Stimulated activated CD4-positive, alpha-beta T cell treated with anti-CD3 and anti-CD28 coated beads, TNF-alpha, amount 100 ng/mL, for 24 hours (primary cell): ENCODE measurements at regions not wholly inside any gene's neighbourhood (a gene's known extent, or its start where the extent isn't known, plus 50 kb on each side); places are given as distances from the start of the nearest gene placed in this dataset.
A peak's percentile ranks its signal among the peaks of the same experiment; 100 is the strongest.

Source experiments
- DNase-seq, 3 experiments: peaks; one replicate each; pipeline ENCODE4 v3.0.0-alpha.2; 2020; ENCODE audit warnings: low read depth in 3 of 3

DNA sequence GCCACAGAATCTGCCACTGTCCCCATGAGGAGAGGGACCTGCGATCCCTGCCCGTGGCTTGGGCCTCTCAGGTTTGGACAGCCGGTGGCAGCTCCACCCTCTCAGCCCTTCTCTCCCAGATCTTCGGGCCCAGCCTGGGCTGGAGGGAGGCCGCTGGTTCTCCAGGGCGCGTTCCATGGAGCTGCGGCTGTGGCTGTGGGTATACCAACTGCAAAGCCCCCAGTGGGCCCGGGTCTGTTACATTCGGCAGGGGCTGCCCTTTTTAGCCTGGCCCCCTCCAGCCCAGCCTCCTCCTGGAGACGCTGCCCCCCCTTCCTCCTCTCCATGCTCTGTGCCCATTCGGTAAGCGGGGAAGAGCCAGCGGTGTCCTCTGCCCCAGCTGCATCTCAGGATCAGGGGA lies 64.7 kb upstream of the ZNF469 start:
- no peak for DNase-seq

DNA sequence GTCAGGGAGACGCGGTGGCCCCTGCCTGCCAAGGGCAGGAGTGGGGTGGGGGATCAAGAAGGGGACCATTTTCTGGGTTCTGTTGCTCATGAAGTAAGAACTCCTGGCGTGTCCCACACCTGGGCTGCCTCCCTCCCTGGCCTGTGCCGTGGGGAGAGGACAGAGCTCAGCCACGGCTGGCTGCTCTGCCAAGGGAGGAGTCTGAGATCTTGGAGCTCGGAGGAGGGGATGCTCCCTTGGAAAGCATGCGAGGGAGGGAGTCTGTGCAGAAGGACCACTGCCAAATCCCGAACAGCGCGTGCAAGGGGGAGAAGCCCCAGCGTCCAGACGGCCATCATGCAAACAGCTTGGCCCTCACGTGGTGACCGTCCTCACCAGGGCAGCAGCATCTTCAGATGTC lies 64.2 kb upstream of the ZNF469 start:
- DNase-seq, result no peak

DNA sequence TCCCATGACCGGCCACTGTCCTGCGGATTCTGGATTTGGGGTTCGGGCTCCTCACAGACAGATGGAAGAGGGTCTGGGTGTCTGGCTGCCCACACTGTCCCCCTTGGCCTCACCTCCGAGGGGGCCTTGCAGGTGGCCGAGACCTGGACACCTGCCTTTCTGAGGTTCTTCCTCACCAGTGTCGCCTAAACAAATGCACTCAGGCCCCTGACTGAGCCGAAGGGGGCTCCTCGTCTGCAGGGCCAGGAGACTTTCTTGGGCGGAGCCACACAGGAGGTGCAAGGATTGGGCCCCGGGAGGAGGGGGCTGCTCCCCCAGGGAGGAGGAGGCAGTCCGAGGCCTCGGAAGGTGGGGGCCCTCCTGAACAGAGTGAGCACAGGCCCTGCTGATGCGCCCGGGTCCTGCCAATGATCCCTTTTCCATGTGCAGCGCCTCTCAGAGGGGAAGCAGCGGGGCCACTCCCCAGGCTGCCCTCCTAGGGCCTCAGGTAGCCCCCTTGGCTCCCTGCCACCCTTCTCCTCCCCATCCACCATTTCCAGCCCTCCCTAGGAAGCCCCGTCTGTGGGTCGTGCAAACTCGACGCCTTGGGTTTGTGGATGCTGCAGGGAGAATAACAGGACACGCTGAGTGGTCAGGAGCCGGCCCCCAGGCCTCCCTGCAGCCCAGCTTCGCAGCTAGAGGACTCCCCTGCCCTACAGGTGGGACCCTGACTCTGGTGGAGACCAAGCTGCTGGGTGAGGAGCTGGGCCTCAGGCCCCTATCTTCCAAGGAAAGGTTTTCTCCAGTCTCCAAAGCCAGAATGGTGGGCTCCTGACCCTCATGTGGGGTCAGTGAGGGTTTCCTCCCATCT lies 63.4 kb upstream of the ZNF469 start:
- no peak for DNase-seq

DNA sequence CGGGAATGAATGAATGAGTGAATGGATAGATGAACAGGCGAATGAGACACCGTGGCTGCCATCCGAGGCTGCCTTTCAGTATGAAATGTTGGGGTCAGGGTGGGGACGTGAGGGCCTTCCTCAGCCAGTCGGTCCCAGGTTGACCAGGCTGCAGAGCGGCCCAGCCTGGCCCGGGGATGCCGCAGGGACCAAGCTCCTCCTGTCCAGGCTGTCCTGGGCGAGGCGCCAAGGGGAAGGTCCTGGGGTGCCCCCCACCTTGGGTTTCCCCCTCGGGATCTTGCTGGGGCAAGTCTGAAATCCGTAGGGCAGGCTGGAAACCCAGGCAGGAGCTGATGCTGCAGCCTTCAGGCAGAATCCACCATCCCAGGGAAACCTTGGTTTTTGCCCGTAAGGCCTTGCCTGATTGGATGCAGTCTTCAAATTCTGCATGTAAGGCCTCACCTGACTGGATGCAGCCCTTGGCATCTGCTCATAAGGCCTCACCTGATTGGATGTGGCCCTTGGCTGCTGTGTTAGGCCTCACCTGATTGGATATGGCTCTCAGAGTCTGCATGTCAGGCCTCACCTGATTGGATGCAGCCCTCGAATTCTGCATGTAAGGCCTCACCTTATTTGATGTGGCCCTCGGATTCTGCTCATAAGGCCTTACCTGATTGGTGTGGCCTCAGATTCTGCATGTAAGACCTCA lies 61.7 kb upstream of the ZNF469 start:
- DNase-seq, result peak in 1 of 3 experiments; percentile 17

DNA sequence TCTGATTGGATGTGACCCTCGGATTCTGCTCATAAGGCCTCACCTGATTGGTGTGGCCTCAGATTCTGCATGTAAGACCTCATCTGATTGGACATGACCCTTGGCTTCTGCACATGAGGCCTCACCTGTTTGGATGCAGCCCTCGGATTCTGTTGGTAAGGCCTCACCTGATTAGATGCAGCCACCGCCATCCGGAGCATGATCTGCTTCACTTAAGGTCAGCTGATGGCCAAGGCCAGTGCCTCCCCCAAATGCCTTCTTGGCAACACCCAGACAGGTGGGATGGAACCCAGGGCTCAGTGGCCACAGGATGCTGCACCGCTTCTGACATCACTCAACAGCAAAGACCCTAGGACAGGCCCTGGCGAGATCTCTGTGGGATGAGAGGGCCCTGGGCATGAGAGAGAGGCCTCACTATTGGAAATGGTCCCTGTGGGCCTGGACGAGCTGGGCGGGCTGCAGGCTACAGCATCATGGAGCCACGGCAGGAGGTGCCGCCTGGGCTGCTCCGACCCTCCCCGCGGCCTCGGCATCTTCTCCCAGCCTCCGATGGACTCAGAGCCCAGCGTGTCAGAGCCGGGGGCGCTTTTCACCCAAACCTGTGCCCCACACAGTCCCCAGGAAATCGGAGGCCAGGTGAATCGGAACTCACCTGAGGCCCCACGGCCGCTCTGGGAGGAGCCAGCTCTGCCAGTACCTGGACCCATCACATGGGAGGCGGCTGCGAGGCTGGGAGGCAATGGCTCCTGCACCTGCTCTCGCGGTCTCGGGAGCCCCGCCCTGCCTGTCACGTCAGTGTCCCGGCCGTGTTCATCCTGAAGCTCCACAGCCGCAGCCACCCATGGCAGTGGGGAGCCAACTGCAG lies 60.9 kb upstream of the ZNF469 start:
- DNase-seq, result no peak

DNA sequence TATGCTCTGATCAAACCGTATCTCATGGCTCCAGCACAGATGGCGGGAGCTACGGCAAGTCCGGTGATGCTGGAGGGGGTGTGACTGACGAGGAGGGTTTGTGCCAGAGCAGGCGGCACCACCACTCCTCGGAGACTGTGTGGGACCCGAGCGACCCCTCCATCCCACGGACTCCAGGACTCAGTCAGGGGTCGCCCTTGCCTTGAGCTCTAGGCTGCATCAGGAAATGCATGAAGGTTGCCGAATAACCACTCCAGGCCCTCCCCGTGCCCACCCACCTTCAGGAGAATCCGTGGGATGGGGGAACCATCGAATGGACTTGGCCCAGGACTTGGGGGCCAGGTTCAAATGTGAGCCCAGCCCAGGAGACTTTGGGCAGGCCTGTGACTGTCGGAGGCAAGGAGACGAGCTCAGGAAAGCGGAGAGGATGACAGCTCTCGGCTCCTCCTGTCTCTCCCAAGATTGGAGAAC lies 60.2 kb upstream of the ZNF469 start:
- no peak for DNase-seq

DNA sequence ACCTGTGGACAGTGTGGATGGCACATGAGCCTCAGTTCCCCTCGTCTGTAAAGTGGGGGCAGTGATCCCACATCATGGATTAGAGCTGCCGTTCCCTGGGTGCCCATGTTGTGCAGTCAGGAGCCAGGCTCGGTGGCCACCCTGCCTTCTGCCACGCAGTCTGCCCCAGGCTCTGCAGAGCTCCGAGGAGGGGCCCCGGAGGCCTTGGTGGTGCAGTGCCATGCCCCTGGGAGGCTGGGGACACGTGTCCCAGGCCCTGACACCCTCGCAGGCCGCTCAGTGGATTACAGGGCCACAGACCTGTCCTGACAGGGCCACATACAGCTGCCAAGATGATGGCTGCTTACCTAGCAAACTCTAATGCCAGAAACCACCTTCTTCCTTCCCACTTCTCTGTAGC lies 59.7 kb upstream of the ZNF469 start:
- DNase-seq, result no peak

DNA sequence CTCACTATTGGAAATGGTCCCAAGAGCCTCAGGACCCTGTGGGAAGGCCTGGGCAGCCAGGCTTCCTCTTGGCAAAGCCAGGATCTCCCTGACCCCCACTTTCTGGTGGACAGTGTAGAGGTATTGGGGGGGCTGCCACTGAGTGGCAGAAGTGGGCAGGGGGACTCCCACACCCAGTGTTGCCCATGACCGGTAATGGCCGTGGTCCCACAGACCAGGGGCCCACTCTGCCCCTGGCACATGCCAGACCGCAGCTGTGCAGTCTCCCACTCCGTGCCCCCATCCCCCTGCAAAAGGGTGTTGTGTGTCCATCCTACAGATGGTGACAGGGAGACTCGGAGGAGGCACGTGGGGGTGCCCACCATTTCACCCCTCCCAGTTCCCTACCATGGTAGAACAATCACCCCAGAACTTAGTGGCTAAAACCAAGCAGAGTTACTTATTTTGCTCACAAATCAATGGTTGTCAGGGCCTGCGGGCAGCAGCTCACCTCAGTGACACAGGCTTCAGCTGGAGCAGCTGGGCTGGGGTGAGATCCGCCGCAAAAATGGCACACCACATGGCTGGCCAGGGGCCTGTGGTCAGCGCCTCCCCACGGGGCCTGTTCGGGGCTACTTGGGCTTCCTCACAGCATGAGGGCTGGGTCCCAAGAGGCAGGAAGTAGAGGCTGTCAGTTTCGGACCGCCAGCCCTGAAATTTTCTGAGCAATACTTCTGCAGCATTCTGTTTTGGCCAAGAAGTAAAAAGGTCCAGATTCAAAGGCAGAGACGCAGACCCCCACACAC lies 59.0 kb upstream of the ZNF469 start:
- no peak for DNase-seq

DNA sequence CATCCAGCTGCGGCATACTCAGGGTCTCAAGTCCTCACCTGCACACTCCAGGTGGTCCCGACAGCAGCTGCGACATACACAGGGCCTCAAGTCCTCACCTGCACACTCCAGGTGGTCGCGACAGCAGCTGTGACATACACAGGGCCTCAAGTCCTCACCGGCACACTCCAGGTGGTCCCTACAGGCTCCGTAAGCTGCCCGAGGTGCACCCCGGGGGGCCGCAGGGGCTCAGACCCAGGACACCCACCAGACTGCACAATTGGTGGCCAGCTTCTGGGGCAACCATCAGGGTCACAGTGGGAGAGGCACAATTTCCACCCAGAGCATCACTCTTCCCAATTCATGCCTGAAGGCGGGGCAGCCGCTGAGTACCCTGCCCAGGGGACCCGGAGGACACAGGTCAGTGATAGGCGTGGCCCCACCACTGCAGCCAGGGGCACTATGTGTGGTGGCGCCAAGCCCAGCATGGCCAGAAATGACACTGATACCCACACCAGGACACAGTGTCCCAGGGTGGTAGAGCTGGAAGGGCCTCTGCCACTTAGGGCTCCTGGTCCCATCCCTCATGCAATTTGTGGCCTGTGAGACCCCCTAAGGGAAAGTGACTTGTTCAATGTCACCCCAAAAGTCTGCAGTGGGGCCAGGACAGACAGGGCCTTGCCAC lies 57.5 kb upstream of the ZNF469 start:
- no peak for DNase-seq

DNA sequence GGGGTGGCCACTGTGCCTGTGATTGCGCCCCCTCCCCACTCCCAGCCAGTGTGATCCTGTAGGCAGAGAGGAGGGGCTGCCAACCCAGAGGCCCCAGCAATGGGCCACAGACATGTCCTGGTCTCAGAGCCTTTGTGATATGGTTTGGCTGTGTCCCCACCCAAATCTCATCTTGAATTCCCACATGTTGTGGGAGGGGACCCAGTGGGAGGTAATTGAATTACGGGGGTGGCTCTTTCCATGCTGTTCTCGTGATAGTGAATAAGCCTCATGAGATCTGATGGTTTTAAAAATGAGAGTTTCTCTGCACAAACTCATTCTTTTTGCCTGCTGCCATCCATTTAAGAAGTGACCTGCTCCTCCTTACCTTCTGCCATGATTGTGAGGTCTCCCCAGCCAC lies 56.8 kb upstream of the ZNF469 start:
- no peak for DNase-seq

DNA sequence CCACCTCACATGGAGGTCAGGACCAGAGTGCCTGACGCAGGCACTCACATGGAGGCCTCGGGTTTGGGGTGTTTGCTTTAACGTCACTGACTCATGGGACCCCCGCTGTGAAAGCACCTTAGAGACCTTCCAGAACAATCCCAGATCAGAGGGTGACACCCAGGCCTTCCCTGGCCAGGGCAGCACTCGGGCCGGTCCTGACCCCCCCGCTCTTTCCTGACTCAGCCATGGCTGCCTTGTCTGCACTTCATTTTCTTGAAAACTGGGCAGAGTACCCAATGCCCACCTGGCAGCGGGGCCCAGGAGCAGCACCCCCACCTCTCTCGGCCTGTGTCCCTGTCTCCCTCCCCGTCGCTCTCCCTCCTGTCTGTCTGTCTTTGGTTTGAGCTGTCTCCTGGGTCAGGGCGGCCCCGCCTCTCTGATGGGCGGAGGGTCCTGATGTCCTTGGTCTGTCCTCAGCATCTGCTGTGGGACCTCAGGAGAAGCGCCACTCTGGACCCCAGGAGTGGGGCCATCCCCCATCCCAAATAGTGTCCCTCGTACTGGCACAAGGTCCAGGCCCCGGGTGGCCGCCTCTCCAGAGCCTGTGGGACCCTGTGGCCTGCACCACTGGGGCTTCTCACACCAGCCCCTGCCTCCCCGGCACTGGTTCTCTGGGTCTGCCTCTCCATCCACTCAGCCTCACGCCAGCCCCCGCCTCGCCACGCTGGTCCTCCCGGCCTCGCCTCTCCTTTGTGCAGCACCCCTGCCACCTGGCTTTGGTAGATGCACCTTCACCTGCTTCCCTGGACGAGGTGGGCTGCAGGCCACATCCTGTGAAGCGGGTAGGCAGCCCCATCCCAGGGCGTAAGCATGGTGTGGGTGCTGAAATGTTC lies 55.9 kb upstream of the ZNF469 start:
- no peak for DNase-seq

DNA sequence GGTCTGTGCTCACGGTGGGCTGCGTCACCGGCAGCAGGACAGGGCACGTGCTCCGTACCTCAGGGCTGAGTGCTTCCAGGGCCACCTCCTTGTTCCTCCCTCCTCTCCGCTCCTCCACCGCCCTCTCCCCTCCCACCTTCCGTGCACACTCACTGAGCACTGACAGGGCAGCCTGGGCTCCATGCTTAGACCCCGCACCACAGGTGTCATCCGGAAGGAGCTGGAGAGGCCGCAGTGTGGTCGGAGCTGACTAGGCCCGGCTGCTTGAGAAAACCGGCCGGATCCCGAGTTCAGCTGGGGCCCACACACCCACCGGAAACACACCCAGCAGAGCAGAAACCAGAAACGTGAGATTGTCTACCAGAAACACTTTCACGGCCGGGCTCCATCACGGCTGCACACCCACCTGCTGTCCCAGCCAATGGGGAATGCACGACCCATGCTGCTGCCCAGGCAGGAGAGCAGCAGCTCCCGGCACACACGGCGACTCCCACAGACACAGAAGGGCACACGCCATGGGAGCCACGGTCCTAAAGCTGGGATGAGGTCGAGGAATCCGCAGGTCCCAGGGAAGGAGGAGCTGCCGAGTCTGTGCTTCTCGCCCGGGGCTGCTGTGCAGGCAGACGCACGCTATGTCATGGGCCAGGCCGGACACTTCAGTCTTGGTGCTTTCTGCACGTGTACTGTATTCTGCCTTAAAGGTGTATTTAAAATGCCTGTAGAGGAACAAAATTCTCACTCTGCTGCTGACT lies 55.0 kb upstream of the ZNF469 start:
- no peak for DNase-seq

DNA sequence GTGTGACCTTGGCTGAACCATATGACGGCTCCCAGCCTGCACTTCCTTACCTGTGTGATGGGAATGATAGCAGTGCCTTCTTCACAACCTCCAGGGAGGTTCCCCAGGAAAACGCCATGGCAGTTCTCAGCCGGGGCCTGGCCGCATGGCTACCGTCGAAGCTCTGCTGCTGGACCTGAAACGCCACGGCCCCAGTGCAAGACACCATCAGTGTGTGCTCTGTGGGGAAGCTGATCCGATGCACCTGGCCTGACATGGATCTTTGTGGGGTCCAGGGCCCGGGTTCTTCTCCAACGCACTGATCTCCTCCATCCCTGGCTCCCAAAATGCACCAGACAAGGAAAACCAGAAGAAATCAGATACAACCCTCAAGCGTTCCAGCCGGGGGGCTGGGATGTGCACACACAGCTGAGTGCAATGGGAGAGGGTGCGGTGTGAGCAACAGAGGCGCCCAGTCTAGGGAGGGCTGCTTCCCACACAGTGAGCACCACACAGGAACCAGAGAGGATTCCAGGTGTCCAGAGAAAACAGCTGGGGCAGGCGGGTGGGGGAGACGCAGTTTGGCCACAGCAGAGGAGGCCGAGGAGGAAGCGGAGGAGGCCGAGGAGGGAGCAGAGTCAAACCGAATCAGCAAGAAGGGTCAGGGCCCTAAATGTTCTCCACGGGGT lies 54.3 kb upstream of the ZNF469 start:
- no peak for DNase-seq

DNA sequence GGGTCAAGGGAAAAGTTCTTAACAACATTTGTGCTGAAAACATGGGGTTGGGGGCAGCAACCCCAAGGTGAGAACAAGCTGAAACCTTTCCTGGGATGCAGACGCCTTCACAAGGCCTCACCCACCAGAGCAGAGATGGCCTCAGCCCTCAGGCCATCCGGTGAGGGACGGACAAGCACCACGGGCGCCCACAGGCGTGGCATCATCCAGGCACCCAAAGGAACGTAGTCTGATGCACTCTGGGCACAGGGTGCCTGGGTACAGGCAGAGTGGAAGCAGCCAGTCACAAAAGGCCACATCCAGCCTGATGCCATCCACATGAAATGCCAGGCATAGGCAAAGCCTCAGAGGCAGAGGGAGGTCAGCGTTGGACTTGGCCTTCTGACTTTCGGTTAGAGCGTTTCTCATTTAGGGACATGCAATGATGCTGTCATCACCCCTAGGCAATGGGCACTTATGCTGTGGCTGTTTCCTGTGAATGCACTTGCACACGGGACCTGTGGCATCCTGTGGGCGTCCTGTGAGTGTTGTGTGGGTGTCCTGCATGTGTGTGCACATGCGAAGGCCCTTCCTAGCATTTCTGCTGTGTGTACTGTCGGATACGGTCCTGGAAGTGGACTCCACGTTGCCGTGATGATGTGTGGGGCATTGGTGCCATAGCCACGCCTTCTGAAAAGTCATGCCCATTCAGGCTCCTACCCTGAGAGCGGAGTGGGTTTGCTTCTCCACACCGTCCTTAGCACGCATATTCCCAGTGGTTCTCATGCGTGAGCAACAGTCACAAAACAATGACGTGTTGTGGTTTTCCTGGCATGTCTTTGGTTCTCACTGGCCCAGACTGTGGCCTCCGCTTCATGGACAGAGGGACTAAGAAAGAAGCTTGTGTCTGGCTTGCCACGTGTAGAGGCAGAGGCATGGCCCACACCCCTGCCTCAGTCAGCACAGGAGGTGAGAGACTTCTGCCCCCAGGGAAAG lies 52.7 kb upstream of the ZNF469 start:
- DNase-seq, result no peak

DNA sequence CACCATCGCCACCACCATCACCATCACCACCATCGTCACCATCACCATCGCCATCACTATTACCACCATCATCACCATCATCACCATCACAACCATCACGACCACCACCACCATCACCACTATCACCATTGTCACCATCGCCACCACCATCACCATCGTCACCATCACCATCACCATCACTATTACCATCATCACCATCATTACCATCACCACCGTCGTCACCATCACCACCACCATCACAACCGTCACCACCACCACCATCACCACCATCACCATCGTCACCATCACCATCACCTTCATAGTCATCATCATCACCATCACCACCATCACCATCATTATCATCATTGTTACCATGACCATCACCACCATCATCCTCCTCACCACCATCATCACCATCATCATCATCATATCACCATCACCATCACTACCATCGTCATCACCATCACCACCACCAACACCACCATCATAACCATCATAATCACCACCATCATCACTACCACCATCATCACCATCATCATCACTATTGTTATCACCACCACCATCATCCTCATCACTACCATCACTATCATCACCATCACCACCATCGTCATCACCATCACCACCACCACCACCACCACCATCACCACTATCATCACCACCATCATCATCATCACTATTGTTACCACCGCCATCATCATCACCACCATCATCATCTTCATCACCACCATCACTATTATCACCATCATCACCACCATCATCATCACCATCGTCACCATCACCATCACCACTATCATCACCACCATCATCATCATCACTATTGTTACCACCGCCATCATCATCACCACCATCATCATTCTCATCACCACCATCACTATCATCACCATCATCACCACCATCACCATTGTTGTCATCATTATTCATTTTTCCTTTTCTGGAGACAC lies 51.5 kb upstream of the ZNF469 start:
- no peak for DNase-seq
